ENCODE measurements at regions not wholly inside any gene's neighbourhood (a gene's known extent, or its start where the extent isn't known, plus 50 kb on each side); places are given as distances from the start of the nearest gene placed in this dataset.

DNA sequence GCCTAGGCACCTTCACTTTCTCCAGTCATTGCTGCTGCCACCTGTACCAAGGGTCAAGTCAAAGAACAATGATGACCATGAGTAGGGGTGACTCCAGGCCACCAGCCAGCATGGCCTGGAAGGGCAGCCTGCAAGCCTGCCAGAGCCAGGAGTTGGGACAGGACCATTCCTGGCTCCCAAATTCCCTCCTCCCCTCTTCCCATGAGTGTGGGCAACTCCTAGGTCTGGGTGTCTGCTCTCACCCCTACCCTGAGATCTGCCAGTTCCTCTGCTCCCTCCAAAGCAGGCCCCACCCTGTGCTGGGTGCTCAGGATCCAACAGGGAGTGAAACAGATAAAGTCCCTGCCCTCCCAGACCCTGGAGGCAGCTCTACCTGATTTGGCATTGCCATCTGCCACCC is 125.8 kb upstream of the NANOS1 start:
- TF ChIP-seq POLR2A (IDR thresholded peaks at IDR 0.05; ENCODE audit: low read length) = no peak
- TF ChIP-seq, protein P1, sequence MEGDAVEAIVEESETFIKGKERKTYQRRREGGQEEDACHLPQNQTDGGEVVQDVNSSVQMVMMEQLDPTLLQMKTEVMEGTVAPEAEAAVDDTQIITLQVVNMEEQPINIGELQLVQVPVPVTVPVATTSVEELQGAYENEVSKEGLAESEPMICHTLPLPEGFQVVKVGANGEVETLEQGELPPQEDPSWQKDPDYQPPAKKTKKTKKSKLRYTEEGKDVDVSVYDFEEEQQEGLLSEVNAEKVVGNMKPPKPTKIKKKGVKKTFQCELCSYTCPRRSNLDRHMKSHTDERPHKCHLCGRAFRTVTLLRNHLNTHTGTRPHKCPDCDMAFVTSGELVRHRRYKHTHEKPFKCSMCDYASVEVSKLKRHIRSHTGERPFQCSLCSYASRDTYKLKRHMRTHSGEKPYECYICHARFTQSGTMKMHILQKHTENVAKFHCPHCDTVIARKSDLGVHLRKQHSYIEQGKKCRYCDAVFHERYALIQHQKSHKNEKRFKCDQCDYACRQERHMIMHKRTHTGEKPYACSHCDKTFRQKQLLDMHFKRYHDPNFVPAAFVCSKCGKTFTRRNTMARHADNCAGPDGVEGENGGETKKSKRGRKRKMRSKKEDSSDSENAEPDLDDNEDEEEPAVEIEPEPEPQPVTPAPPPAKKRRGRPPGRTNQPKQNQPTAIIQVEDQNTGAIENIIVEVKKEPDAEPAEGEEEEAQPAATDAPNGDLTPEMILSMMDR (IDR thresholded peaks at IDR 0.05) = no peak
- TF ChIP-seq MAFK (IDR thresholded peaks at IDR 0.05; ENCODE audit: partially characterized antibody) = no peak
- no peak for TF ChIP-seq RAD21 (conservative IDR thresholded peaks at IDR 0.05 in 1 of 2, IDR thresholded peaks at IDR 0.05 in 1 of 2)
- TF ChIP-seq MYC (IDR thresholded peaks at IDR 0.05; ENCODE audit: borderline replicate concordance, low read length) = no peak
- TF ChIP-seq POLR2AphosphoS2 (conservative IDR thresholded peaks at IDR 0.05; ENCODE audit: low read length) = no peak
- no peak for TF ChIP-seq CEBPB (IDR thresholded peaks at IDR 0.05)
- TF ChIP-seq HOXB5 (CRISPR knock-in tag; IDR thresholded peaks at IDR 0.05) = no peak
- no peak for TF ChIP-seq EP300 (IDR thresholded peaks at IDR 0.05)
- no peak for TF ChIP-seq RFX5 (IDR thresholded peaks at IDR 0.05)
- TF ChIP-seq, protein P2, sequence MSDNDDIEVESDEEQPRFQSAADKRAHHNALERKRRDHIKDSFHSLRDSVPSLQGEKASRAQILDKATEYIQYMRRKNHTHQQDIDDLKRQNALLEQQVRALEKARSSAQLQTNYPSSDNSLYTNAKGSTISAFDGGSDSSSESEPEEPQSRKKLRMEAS (IDR thresholded peaks at IDR 0.05) = no peak
- no peak for TF ChIP-seq CBX8 (IDR thresholded peaks at IDR 0.05)
